Stomach (tissue), 8 donors: ENCODE measurements at regions not wholly inside any gene's neighbourhood (a gene's known extent, or its start where the extent isn't known, plus 50 kb on each side); places are given as distances from the start of the nearest gene placed in this dataset.

Experiments used
- DNase-seq, 2 donors: peaks; one replicate each; pipeline versions ENCODE4 v3.0.0 to v3.0.0-alpha.2; 2013 to 2019
- H3K27ac ChIP-seq, 5 donors: fragments of 200-600 bp in 4 of 5; sonication (generic) in 4 of 5; one replicate each; pipeline ENCODE4 v1.5.1; 2013 to 2019; ENCODE audit warnings: mild to moderate bottlenecking in 1 of 5, moderate library complexity in 1 of 5
- H3K27me3 ChIP-seq, 3 donors: fragments of 200-600 bp; sonication (generic); one replicate each; pipeline ENCODE4 v1.5.1; 2017 to 2019; ENCODE audit warnings: mixed run types in 1 of 3
- H3K36me3 ChIP-seq, 4 donors: fragments of 200-600 bp; sonication (generic); 1 replicate in 3 of 4; 2 replicates in 1 of 4; pipeline ENCODE4 v1.5.1; 2016 to 2019
- H3K4me1 ChIP-seq, 4 donors: fragments of 200-600 bp; sonication (generic); one replicate each; pipeline ENCODE4 v1.5.1; 2016 to 2019
- H3K4me3 ChIP-seq, 4 donors: fragments of 200-600 bp; sonication (generic) in 3 of 4; one replicate each; pipeline ENCODE4 v1.5.1; 2016 to 2019; ENCODE audit warnings: mild to moderate bottlenecking in 1 of 4
- H3K9me3 ChIP-seq, 4 donors: fragments of 200-600 bp; sonication (generic); one replicate each; pipeline ENCODE4 v1.5.1; 2016 to 2019
- EP300 ChIP-seq: sonication (generic); formaldehyde crosslinking; IDR thresholded peaks from one replicate; pipeline ENCODE4 v1.6.1; 2017; ENCODE audit warnings: antibody characterized with exemption
- POLR2A ChIP-seq, 4 donors: fragments of 450-650 bp; IDR thresholded peaks; one replicate each; pipeline ENCODE4 v1.6.1; 2016; ENCODE audit warnings: antibody characterized with exemption in 4 of 4, control low read depth in 2 of 4, mild to moderate bottlenecking in 1 of 4, moderate library complexity in 1 of 4
- POLR2AphosphoS5 ChIP-seq, 3 donors: sonication (generic); formaldehyde crosslinking; IDR thresholded peaks; one replicate each; pipeline ENCODE4 v1.6.1; 2016; ENCODE audit warnings: antibody characterized with exemption in 3 of 3
- WGBS, 5 donors: extraction: QIAGEN DNeasy Blood & Tissue Kit in 3 of 5; methylation state at CpG; one replicate each; pipeline versions ENCODE4 v1.1.5 to v1.1.7; 2013 to 2018; 5-methylcytosine and 5-hydroxymethylcytosine counted together
- intact Hi-C: fragments of 100-400 bp; cut with DNase I; formaldehyde crosslinking; loops from one replicate; pipeline ENCODE4 v1.15.1; 2023; ENCODE audit warnings: low total_unique reads
- TF ChIP-seq, protein P1 (sequence below), 7 experiments: fragments of 450-650 bp in 4 of 7; fragments of 200-600 bp in 3 of 7; sonication (generic) in 3 of 7; IDR thresholded peaks; one replicate each; pipeline ENCODE4 v1.5.1; 2016 to 2019; ENCODE audit warnings: antibody characterized with exemption in 7 of 7, control low read depth in 2 of 7, mild to moderate bottlenecking in 1 of 7
- donor health status: healthy with polysubstance abuse.
- donor health status: Bipolar disorder and iron deficiency.
- donor health status: healthy.

DNA sequence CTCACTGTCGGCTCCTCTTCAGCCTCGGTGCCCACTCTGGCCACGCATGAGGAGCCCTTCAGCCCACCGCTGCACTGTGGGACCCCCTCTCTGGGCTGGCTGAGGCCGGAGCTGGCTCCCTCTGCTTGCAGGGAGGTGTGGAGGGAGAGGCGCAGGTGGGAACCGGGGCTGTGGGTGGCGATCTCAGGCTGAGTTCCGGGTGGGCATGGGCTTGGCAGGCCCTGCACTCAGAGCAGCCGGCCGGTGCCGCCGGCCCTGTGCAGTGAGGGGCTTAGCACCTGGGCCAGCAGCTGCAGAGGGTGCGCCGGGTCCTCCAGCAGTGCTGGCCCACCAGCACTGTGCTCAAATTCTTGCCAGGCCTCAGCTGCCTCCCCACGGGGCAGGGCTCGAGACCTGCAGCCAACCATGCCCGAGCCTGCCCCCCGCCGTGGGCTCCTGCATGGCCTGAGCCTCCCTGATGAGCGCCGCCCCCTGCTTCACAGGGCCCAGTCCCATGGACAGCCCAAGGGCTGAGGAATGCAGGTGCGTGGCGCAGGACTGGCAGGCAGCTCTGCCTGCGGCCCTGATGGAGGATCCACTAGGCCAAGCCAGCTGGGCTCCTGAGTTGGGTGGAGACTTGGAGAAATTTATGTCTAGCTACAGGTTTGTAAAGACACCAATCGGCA lies 899.1 kb downstream of the SI start:
- Histone ChIP-seq H3K27me3 (no peaks in the 10 kb centered on the region), H3K36me3 (no peaks in the 10 kb centered on the region), H3K4me1 (no peaks in the 10 kb centered on the region), H3K27ac (no peak overlapping the region), H3K4me3 (no peak overlapping the region), H3K9me3 (peaks cover 0 to 21% (median 7%) of the 10 kb centered on the region in 4 donors)
- intact Hi-C loops: no loop called here
- WGBS, 5 donors: 84 to 93% (median 89%) methylated on average over 10 to 26 of the region's 26 CpGs
- DNase-seq: no peak
- TF ChIP-seq, protein P1, sequence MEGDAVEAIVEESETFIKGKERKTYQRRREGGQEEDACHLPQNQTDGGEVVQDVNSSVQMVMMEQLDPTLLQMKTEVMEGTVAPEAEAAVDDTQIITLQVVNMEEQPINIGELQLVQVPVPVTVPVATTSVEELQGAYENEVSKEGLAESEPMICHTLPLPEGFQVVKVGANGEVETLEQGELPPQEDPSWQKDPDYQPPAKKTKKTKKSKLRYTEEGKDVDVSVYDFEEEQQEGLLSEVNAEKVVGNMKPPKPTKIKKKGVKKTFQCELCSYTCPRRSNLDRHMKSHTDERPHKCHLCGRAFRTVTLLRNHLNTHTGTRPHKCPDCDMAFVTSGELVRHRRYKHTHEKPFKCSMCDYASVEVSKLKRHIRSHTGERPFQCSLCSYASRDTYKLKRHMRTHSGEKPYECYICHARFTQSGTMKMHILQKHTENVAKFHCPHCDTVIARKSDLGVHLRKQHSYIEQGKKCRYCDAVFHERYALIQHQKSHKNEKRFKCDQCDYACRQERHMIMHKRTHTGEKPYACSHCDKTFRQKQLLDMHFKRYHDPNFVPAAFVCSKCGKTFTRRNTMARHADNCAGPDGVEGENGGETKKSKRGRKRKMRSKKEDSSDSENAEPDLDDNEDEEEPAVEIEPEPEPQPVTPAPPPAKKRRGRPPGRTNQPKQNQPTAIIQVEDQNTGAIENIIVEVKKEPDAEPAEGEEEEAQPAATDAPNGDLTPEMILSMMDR (IDR thresholded peaks at IDR 0.05): no peak
- TF ChIP-seq POLR2AphosphoS5 (IDR thresholded peaks at IDR 0.05): no peak
- TF ChIP-seq POLR2A (IDR thresholded peaks at IDR 0.05): no peak
- no peak for TF ChIP-seq EP300

DNA sequence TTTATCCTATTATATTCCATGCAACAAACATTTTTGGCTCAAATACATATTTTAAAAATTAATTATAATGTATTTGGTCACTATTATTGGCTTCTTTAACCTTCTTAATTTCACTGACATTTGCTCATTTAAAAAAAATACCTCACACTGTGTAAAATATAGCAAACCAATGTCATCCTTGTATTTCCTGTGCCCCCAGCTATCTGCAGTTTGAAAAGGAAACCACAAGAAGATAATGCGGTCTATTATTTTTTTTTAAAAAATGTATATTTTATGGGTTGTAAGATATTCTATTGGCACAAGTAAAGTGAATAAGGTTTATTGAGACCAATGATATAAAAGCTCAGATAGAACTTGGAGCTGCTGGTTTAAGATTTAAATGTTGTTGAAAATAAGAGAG lies 904.2 kb downstream of the SI start:
- intact Hi-C loops: no loop called here
- no peaks in the 10 kb centered on the region for H3K27me3 ChIP-seq
- H3K27ac ChIP-seq: no peak overlapping the region
- TF ChIP-seq POLR2AphosphoS5 (IDR thresholded peaks at IDR 0.05): no peak
- TF ChIP-seq, protein P1 (IDR thresholded peaks at IDR 0.05): no peak
- TF ChIP-seq EP300: no peak
- TF ChIP-seq POLR2A (IDR thresholded peaks at IDR 0.05): no peak
- H3K36me3 ChIP-seq: no peaks in the 10 kb centered on the region
- DNase-seq: no peak
- WGBS, 5 donors: 71 to 76% (median 75%) methylated on average over 1 of the region's 1 CpG
- no peaks in the 10 kb centered on the region for H3K4me1 ChIP-seq
- H3K9me3 ChIP-seq: peaks cover 0 to 7% (median under 1%) of the 10 kb centered on the region in 4 donors
- H3K4me3 ChIP-seq: no peak overlapping the region

DNA sequence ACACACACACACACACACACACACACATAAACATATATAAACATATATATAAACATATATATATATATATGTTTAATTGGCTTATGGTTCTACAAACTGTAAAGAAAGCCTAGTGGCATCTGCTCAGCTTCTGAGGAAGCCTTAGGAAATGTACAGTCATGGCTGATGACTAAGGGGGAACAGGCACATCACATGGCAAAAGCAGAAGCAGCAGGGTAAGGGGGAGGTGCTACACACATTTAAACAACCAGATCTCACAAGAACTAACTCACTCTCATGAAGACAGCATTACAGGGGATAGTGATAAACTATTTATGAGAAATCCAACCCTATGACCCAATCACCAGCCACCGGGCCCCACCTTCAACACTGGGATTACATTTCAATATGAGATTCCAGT lies 922.9 kb downstream of the SI start:
- Histone ChIP-seq H3K9me3 (peaks cover 0 to 8% (median 2%) of the 10 kb centered on the region in 4 donors), H3K36me3 (no peaks in the 10 kb centered on the region), H3K4me3 (no peak overlapping the region), H3K27ac (no peak overlapping the region), H3K27me3 (no peaks in the 10 kb centered on the region), H3K4me1 (no peaks in the 10 kb centered on the region)
- intact Hi-C loops: no loop called here
- whole genome bisulfite sequencing, 5 donors: 81 to 95% (median 89%) methylated on average over 1 of the region's 1 CpG
- TF ChIP-seq POLR2A (IDR thresholded peaks at IDR 0.05): no peak
- TF ChIP-seq POLR2AphosphoS5 (IDR thresholded peaks at IDR 0.05): no peak
- TF ChIP-seq, protein P1 (IDR thresholded peaks at IDR 0.05): no peak
- TF ChIP-seq EP300: no peak
- no peak for DNase-seq

DNA sequence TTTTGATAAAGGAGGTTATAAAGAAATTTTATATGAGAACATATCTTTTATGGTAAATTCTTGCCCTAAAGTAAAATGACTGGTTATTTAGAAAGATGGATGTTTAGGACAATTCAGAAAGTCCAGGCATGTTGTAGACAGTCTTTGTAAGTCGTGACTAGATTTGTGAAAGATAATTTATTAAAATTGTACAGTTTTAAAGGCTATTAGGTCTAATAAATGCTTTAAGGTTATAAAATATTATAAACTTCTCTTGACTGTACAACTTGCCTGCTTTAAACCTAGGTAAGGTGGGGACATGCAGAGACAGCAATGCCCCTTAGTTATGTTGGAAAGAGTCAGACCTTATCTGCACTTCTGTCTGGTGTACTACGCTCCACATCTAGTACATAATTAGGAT lies 933.5 kb downstream of the SI start:
- H3K27ac ChIP-seq: no peak overlapping the region
- intact Hi-C loops: no loop called here
- WGBS, 5 donors: 69 to 79% (median 73%) methylated on average over 2 of the region's 2 CpGs

More for the DNA sequence above, 933.5 kb downstream of the SI start:
- Histone ChIP-seq H3K9me3 (peaks cover 5 to 55% (median 36%) of the 10 kb centered on the region in 4 donors), H3K4me3 (no peak overlapping the region), H3K36me3 (no peaks in the 10 kb centered on the region), H3K4me1 (no peaks in the 10 kb centered on the region), H3K27me3 (no peaks in the 10 kb centered on the region)
- TF ChIP-seq POLR2A (IDR thresholded peaks at IDR 0.05): no peak
- TF ChIP-seq EP300: no peak
- TF ChIP-seq, protein P1 (IDR thresholded peaks at IDR 0.05): no peak
- TF ChIP-seq POLR2AphosphoS5 (IDR thresholded peaks at IDR 0.05): no peak
- no peak for DNase-seq
